Subcutaneous abdominal adipose tissue (tissue), 5 donors: ENCODE measurements at regions not wholly inside any gene's neighbourhood (a gene's known extent, or its start where the extent isn't known, plus 50 kb on each side); places are given as distances from the start of the nearest gene placed in this dataset.

Source experiments
- H3K27ac ChIP-seq: one replicate; pipeline ENCODE4 v1.7.0; 2013; ENCODE audit warnings: low read depth, mild to moderate bottlenecking, inconsistent platforms, low read length, moderate library complexity
- H3K27me3 ChIP-seq, 5 donors: one replicate each; pipeline ENCODE4 v1.7.0; 2013; ENCODE audit warnings: low read length in 5 of 5, inconsistent platforms in 1 of 5; ENCODE audit not compliant: control insufficient read depth in 5 of 5, insufficient read depth in 4 of 5
- H3K36me3 ChIP-seq, 5 donors: one replicate each; pipeline ENCODE4 v1.7.0; 2013; ENCODE audit warnings: low read length in 5 of 5; ENCODE audit not compliant: control insufficient read depth in 5 of 5, insufficient read depth in 5 of 5
- H3K4me1 ChIP-seq, 5 donors: one replicate each; pipeline ENCODE4 v1.7.0; 2013; ENCODE audit warnings: low read length in 5 of 5, mild to moderate bottlenecking in 3 of 5, moderate library complexity in 1 of 5; ENCODE audit not compliant: control insufficient read depth in 5 of 5, insufficient read depth in 5 of 5
- H3K4me3 ChIP-seq, 5 donors: one replicate each; pipeline ENCODE4 v1.7.0; 2013; ENCODE audit warnings: low read length in 5 of 5, low read depth in 1 of 5
- H3K9ac ChIP-seq, 5 donors: one replicate each; pipeline ENCODE4 v1.7.0; 2013; ENCODE audit warnings: low read length in 5 of 5, mild to moderate bottlenecking in 4 of 5, moderate library complexity in 3 of 5
- H3K9me3 ChIP-seq, 5 donors: one replicate each; pipeline ENCODE4 v1.7.0; 2013; ENCODE audit warnings: low read length in 5 of 5; ENCODE audit not compliant: control insufficient read depth in 5 of 5
- donor health status: healthy.
- donor health status: healthy.
- donor health status: healthy.
- donor health status: healthy.
- donor health status: healthy.

DNA sequence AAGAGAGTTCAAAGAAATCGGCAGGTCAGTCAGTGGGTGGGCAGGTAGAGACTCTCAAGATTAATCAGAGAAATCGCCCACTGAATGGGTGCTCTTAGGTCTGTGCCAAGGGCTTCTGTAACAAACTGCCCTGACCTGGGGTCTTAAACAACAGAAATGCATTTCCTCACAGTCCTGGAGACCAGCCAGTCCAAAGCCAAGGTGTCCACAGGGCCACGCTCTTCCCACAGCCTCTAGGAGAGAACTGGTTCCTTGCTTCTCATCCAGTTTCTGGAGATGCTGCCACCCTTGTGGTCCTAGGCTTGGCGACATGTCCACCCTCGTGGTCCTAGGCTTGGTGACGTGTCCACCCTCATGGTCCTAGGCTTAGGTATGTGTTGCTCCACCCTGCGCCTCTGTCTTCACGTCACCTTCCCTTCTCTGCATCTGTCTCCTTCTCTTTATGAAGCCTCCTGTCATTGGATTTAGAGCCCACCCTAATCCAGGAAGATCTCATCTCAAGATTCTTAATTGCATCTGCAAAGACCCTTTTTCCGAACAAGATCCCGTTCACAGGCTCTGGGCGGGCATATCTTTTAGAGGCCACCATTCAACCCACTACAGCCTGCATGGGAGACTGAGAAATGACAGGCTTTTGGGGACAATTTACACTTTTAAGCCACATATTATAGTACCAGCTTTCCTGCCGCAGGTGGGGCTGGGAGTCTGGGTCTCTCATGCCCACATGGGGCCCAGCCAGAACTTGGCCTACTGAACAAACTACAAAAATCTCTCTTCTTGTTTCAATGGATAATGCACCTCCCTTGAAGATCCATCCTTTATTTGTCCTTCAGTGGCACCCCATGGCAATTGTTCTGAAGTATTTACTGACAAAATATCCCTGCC is 161.3 kb downstream of the ASB1 start:
- Histone ChIP-seq H3K9ac (no peak overlapping the region), H3K4me1 (no peaks in the 10 kb centered on the region), H3K9me3 (peaks cover 0 to 1% (median 0%) of the 10 kb centered on the region in 5 donors), H3K4me3 (no peak overlapping the region), H3K27me3 (peaks cover 0 to 5% (median 0%) of the 10 kb centered on the region in 5 donors), H3K36me3 (no peaks in the 10 kb centered on the region), H3K27ac (no peak overlapping the region)

DNA sequence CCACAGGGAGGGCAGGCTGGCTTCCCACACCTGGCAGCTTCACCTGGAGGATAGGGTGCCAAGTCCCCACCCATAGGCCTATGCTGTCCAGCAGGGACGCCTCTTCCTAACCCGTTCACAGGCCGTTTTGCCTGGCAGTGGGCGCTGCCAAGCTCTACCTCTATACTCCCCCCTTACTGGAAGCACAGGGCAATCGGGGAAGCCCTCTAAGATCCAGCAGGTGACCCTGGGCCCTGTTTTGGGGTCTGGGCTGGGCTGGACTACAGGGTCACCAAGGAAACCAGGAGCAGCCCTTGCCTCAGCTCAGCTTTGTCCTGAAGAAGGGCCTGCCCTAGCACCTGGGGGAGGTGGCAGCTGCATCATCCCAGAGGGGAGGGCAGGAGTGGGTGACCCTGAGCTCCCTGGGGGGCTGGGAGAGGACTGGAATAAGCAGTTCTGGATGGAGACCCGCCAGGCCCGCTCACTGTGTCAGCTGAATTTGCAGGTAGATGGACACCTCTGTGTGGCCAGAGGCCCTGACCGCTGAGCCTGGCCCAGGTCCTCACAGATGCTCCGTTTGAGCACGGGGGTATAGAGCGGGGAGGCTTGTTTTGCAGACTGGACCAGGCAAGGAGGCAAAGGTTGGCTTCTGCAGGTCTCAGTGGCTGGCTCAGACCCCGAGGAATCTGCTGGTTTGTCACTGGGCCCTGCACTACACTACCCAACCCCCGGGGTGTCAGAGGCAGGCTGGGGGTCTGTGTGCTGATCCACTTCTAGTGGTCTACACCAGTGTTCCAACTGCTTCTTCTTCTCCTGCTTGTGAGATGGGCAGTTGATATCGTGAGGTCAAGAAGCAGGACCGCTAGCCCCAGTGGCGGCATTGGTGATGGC is 163.1 kb downstream of the ASB1 start:
- peaks cover 0 to 5% (median 0%) of the 10 kb centered on the region in 5 donors for H3K27me3 ChIP-seq
- H3K4me1 ChIP-seq = no peaks in the 10 kb centered on the region
- H3K36me3 ChIP-seq = no peaks in the 10 kb centered on the region
- no peak overlapping the region for H3K27ac ChIP-seq
- no peaks in the 10 kb centered on the region for H3K9me3 ChIP-seq
- no peak overlapping the region for H3K4me3 ChIP-seq
- H3K9ac ChIP-seq = no peak overlapping the region

GRCh38 chr2:238591732-238592131 is 165.0 kb downstream of the ASB1 start:
- Histone ChIP-seq H3K27ac (no peak overlapping the region), H3K9me3 (no peaks in the 10 kb centered on the region), H3K4me1 (peaks cover 0 to 3% (median 2%) of the 10 kb centered on the region in 5 donors), H3K9ac (no peak overlapping the region), H3K4me3 (no peak overlapping the region), H3K36me3 (no peaks in the 10 kb centered on the region), H3K27me3 (peaks cover 0 to 5% (median 2%) of the 10 kb centered on the region in 5 donors)

DNA sequence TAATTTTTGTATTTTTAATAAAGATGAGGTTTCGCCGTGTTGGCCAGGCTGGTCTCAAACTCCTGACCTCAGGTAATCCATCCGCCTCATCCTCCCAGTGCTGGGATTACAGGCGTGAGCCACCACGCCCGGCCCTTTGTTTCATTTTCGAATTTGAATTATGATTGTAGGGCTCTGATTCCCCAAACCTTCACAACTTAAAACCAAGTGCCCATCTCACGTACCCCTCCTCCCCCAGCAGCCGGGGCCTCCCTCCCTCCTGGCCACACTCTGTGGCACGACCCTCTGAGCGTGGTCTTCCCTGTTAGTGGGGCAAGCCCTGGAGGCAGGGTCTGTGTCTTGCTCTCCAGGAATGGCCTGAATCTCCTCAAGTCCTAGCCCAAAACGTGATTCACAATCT is 166.5 kb downstream of the ASB1 start:
- no peaks in the 10 kb centered on the region for H3K36me3 ChIP-seq
- H3K27me3 ChIP-seq = peaks cover 0 to 3% (median under 1%) of the 10 kb centered on the region in 5 donors
- H3K4me3 ChIP-seq = no peak overlapping the region
- peaks cover 0 to 15% (median 12%) of the 10 kb centered on the region in 5 donors for H3K4me1 ChIP-seq
- H3K9ac ChIP-seq = no peak overlapping the region
- no peak overlapping the region for H3K27ac ChIP-seq
- H3K9me3 ChIP-seq = no peaks in the 10 kb centered on the region

DNA sequence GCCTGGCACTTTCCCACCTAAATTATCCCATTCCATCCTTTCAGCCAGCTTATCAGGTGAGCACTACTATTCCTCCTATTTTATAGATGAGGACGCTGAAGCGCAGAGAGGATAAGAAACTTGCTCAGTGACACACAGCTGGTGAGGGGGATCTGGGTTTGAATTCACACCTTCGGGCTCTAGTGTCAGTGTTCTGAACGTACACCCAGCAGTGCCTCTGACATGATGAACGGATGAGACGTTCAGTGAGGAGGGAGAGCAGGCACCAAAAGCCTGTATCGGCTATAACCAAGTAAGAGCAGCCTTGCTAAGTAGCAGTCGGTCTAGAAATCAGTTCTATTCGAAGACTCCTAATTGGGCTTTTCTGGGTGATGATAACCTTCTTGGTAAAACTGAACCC is 167.0 kb downstream of the ASB1 start:
- peaks cover 0 to 15% (median 12%) of the 10 kb centered on the region in 5 donors for H3K4me1 ChIP-seq
- H3K4me3 ChIP-seq = no peak overlapping the region
- H3K27me3 ChIP-seq = peaks cover 0 to 5% (median 3%) of the 10 kb centered on the region in 5 donors
- no peak overlapping the region for H3K27ac ChIP-seq
- no peak overlapping the region for H3K9ac ChIP-seq
- no peaks in the 10 kb centered on the region for H3K36me3 ChIP-seq
- H3K9me3 ChIP-seq = no peaks in the 10 kb centered on the region

GRCh38 chr2:238594796-238595749 is 168.3 kb downstream of the ASB1 start:
- no peak overlapping the region for H3K9ac ChIP-seq
- no peaks in the 10 kb centered on the region for H3K9me3 ChIP-seq
- H3K27ac ChIP-seq = no peak overlapping the region
- H3K4me3 ChIP-seq = no peak overlapping the region
- peaks cover 0 to 15% (median 12%) of the 10 kb centered on the region in 5 donors for H3K4me1 ChIP-seq
- no peaks in the 10 kb centered on the region for H3K36me3 ChIP-seq
- H3K27me3 ChIP-seq = peaks cover 0 to 8% (median 3%) of the 10 kb centered on the region in 5 donors

GRCh38 chr2:238595750-238596570 is 169.2 kb downstream of the ASB1 start:
- Histone ChIP-seq H3K4me3 (no peak overlapping the region), H3K9me3 (no peaks in the 10 kb centered on the region), H3K9ac (no peak overlapping the region), H3K4me1 (peaks cover 0 to 15% (median 14%) of the 10 kb centered on the region in 5 donors), H3K27ac (no peak overlapping the region), H3K27me3 (peaks cover 0 to 8% (median 3%) of the 10 kb centered on the region in 5 donors), H3K36me3 (no peaks in the 10 kb centered on the region)

DNA sequence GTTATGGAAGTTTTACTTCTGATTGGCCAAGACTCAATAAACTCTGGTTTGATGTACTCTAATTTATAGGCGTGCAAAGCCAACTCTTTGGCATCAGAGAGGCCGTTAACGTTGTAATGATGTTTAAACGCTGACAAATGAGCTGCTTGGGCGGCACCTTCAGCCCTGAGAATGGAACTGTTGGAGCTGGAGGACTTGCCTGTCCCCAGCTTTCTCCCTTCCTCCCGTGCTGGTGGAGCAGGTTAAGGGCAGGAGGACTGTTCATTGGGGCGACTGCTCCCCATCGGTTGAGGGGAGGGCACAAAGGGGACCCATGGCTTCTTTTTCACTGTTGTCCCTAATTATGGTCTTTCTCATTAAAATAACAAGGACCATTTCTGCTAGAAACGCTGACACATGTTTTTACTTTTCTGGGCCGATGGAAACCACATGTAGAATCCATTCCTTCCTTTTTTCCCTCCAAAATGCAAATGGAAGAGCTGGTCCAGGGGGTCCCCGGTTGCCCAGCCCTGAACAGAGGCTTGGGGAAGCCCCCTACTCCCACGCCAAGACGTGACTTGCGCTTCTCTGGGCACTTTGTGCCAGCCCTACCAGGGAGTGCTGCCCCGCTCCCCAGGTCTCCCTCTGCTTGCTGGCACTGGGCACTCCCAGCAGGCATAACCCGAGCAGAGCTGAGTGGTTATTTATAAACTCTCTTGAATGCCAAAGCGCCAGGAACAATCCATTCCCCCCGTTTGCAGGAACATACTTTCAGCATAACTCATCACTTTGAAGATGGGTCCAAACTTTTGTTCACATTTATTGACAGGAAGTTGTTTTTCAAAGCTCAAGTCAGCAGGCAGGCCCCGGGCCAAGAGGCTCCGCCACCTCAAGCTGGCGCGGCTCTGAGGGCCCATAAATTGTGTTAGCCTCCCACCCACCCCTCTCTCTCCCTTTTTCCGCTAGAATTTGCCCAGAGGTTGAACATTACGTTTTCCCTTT is 170.1 kb downstream of the ASB1 start:
- H3K27me3 ChIP-seq = peaks cover 0 to 8% (median 6%) of the 10 kb centered on the region in 5 donors
- no peaks in the 10 kb centered on the region for H3K9me3 ChIP-seq
- H3K27ac ChIP-seq = no peak overlapping the region
- H3K9ac ChIP-seq = no peak overlapping the region
- peaks cover 0 to 23% (median 20%) of the 10 kb centered on the region in 5 donors for H3K4me1 ChIP-seq
- H3K36me3 ChIP-seq = no peaks in the 10 kb centered on the region
- no peak overlapping the region for H3K4me3 ChIP-seq
